RWPE2 (cell line): ENCODE measurements at regions not wholly inside any gene's neighbourhood (a gene's known extent, or its start where the extent isn't known, plus 50 kb on each side); places are given as distances from the start of the nearest gene placed in this dataset.

ENCODE experiments used
- ATAC-seq: fragments of 200-7000 bp; cut with Tn5 transposase; 3 replicates; pipeline ENCODE4 v1.9.1; 2021; ENCODE audit warnings: low read depth
- DNase-seq: peaks from one replicate; pipeline ENCODE4 v3.0.0-alpha.2; 2020; ENCODE audit warnings: low spot score
- H3K27ac ChIP-seq: fragments of 450-650 bp; 2 replicates; pipeline ENCODE4 v1.5.1; 2017; ENCODE audit warnings: mild to moderate bottlenecking; ENCODE audit not compliant: poor library complexity, severe bottlenecking
- H3K27me3 ChIP-seq: fragments of 250-450 bp; sonication (Bioruptor Pico); 2 replicates; pipeline ENCODE4 v1.5.1; 2021; ENCODE audit warnings: mild to moderate bottlenecking, moderate library complexity; ENCODE audit not compliant: insufficient read depth, poor library complexity, severe bottlenecking
- H3K36me3 ChIP-seq: fragments of 250-450 bp; sonication (Bioruptor Pico); 2 replicates; pipeline ENCODE4 v1.5.1; 2020; ENCODE audit warnings: low read depth, mild to moderate bottlenecking, moderate library complexity
- H3K4me1 ChIP-seq: fragments of 250-450 bp; sonication (Bioruptor Pico); 2 replicates; pipeline ENCODE4 v1.5.1; 2021; ENCODE audit warnings: mild to moderate bottlenecking, moderate library complexity; ENCODE audit not compliant: insufficient read depth, poor library complexity, severe bottlenecking
- H3K4me3 ChIP-seq: fragments of 250-450 bp; sonication (Bioruptor Pico); 2 replicates; pipeline ENCODE4 v1.5.1; 2021; ENCODE audit warnings: mild to moderate bottlenecking, moderate library complexity; ENCODE audit not compliant: severe bottlenecking
- H3K9me3 ChIP-seq: fragments of 250-450 bp; sonication (Bioruptor Pico); 2 replicates; pipeline ENCODE4 v1.5.1; 2021; ENCODE audit warnings: mild to moderate bottlenecking, moderate library complexity; ENCODE audit not compliant: severe bottlenecking
- TF ChIP-seq, protein P1 (sequence below): fragments of 450-650 bp; IDR thresholded peaks from one replicate; pipeline ENCODE4 v1.5.1; 2017; ENCODE audit warnings: mild to moderate bottlenecking, moderate library complexity; ENCODE audit not compliant: poor library complexity, severe bottlenecking

DNA sequence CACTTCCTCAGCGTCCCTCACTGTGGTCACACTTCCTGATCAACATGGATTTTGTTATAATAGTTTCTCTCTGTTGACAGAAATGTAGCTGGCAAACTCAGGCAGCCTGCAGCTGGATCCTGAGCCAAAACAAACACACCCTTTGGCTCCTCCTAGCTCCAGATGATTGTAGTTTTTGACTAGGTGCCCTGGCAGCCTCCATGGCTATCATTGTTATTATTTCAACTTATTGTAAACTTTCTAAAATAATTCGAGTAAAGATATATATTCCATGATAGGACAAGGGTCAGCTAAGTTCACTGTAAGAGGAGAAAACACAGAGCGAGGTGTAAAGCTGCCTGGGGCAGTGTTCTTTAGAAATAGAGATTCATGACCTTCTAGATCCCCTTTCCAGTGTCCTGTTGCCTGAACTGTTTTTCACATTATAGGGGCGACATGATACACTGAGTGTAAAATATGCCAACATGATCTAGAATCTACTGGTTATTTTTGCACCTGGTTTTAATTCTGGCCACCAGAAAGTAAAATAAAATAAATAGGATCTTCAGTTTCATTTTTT is 98.2 kb upstream of the HDGFL1 start:
- DNase-seq (no peak), ATAC-seq (peak; percentile 81)
- Histone ChIP-seq H3K4me1 (peaks cover 6% of the 10 kb centered on the region), H3K27ac (no peak overlapping the region), H3K27me3 (no peaks in the 10 kb centered on the region), H3K9me3 (no peaks in the 10 kb centered on the region), H3K36me3 (no peaks in the 10 kb centered on the region), H3K4me3 (no peak overlapping the region)
- TF ChIP-seq, protein P1, sequence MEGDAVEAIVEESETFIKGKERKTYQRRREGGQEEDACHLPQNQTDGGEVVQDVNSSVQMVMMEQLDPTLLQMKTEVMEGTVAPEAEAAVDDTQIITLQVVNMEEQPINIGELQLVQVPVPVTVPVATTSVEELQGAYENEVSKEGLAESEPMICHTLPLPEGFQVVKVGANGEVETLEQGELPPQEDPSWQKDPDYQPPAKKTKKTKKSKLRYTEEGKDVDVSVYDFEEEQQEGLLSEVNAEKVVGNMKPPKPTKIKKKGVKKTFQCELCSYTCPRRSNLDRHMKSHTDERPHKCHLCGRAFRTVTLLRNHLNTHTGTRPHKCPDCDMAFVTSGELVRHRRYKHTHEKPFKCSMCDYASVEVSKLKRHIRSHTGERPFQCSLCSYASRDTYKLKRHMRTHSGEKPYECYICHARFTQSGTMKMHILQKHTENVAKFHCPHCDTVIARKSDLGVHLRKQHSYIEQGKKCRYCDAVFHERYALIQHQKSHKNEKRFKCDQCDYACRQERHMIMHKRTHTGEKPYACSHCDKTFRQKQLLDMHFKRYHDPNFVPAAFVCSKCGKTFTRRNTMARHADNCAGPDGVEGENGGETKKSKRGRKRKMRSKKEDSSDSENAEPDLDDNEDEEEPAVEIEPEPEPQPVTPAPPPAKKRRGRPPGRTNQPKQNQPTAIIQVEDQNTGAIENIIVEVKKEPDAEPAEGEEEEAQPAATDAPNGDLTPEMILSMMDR: peak; percentile 35

DNA sequence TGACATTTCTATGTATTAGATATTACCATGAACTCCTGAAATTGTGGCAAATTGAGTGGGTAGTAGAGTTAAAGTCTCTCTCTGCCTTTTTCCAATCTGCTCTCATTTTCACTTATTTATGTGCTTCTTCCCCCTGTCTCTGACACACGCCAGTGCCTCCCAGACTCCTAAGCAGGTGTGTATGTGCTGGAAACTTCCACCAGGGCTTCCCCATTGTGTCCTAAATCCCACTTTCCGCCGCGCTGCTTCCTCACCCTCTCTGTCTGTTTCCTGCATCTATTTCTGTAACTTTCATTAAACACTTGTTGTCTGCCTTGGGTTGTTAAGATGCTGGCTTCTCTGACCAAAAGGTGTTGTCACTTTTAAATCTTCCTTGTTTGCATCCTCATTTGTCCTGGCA is 97.6 kb upstream of the HDGFL1 start:
- H3K27me3 ChIP-seq: no peaks in the 10 kb centered on the region
- no peaks in the 10 kb centered on the region for H3K9me3 ChIP-seq
- H3K4me1 ChIP-seq: peaks cover 6% of the 10 kb centered on the region
- no peak overlapping the region for H3K27ac ChIP-seq
- H3K36me3 ChIP-seq: no peaks in the 10 kb centered on the region
- ATAC-seq: no peak
- TF ChIP-seq, protein P1: no peak
- no peak overlapping the region for H3K4me3 ChIP-seq
- DNase-seq: no peak

DNA sequence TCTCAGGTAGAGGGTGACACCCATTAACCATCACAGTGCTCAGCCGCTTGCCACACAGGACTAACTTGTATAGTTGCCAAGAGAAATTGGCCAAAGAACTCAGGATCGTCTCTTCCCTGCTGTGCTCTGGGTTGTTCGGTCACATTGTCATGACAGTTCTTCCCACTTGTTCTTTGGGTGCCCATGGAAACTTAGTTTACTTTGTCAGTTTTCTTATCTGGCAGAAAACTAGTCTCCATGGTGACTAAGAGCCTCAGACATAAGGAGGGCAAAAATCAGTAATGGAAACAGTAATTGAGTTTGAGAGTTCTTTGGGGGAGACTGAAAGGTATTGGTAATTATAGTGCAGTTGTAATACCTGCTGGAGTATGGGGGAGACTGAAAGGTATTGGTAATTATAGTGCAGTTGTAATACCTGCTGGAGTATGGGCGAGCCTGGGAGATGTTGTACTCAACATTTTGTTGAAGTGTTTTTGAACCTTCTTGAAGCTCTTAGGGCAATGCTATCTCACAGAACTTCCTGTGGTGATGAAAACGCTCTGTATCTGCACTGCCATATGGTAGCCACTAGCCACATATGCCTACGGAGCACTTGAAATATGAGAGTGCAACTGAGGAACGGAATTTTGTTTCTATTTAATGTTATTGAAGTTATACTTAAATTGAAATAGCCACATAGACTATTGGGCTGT is 95.2 kb upstream of the HDGFL1 start:
- H3K4me3 ChIP-seq: no peak overlapping the region
- H3K4me1 ChIP-seq: peaks cover 6% of the 10 kb centered on the region
- ATAC-seq (no peak), DNase-seq (no peak)
- no peak overlapping the region for H3K27ac ChIP-seq
- H3K27me3 ChIP-seq: no peaks in the 10 kb centered on the region
- H3K9me3 ChIP-seq: no peaks in the 10 kb centered on the region
- H3K36me3 ChIP-seq: no peaks in the 10 kb centered on the region
- TF ChIP-seq, protein P1: no peak

DNA sequence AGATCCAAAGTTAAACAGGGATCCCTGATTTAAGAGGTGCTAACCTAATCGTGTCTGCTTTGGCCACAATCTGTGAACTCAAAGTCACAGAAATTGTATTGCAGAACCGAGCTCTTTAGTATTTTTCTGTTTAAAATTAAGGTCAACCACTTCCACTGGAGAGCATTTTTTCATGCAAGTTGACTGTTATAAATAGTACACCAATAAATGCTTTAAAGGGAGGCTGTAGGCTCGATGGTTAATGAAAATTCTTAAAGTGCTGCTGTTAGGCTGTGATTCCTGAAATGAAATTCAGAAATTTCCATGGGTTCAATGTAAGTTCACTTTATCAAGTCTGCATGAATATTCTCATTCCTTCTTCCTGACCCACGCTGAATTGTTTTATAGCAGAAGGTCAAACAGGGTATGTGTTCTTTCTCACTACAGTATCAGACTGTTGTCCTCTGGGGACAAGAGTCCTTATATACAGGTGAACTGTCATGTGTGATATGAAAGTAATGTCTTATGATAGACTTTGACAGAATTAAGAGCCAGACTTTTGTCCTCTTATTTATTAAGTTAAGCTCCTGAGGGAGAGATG is 92.5 kb upstream of the HDGFL1 start:
- ATAC-seq: no peak
- TF ChIP-seq, protein P1: no peak
- no peaks in the 10 kb centered on the region for H3K4me1 ChIP-seq
- H3K27me3 ChIP-seq: no peaks in the 10 kb centered on the region
- H3K36me3 ChIP-seq: no peaks in the 10 kb centered on the region
- no peak overlapping the region for H3K27ac ChIP-seq
- DNase-seq: no peak
- H3K4me3 ChIP-seq: no peak overlapping the region
- no peaks in the 10 kb centered on the region for H3K9me3 ChIP-seq

DNA sequence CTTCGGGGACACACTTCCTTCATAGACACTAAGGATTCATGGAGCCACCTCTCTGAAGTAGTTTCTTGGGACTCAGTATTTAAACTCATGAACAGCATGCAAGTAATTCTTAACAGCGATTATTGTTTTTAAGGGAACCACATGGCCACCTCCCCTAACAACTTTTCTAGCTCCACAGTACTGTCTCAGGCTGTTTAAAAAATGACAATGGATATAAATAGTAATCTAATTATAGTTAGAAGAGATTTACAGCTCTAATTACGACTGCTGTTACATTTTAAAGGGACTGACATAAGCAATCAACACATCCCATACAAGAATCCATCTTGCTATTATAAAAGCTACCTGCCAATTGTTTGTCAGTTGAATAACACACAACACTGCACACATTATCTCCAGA is 72.1 kb upstream of the HDGFL1 start:
- no peaks in the 10 kb centered on the region for H3K4me1 ChIP-seq
- no peaks in the 10 kb centered on the region for H3K9me3 ChIP-seq
- no peak for DNase-seq
- H3K27ac ChIP-seq: no peak overlapping the region
- no peak overlapping the region for H3K4me3 ChIP-seq
- H3K27me3 ChIP-seq: no peaks in the 10 kb centered on the region
- no peak for ATAC-seq
- TF ChIP-seq, protein P1: no peak
- no peaks in the 10 kb centered on the region for H3K36me3 ChIP-seq
